Skeletal muscle tissue (tissue), 3 donors: ENCODE measurements at regions not wholly inside any gene's neighbourhood (a gene's known extent, or its start where the extent isn't known, plus 50 kb on each side); places are given as distances from the start of the nearest gene placed in this dataset.

Source experiments
- H3K27ac ChIP-seq: one replicate; pipeline ENCODE4 v1.7.0; 2013; ENCODE audit warnings: mild to moderate bottlenecking, low read depth, low read length, inconsistent platforms
- H3K27me3 ChIP-seq, 3 donors: one replicate each; pipeline ENCODE4 v1.7.0; 2013; ENCODE audit warnings: low read length in 3 of 3; ENCODE audit not compliant: control insufficient read depth in 3 of 3, insufficient read depth in 3 of 3
- H3K36me3 ChIP-seq, 3 donors: one replicate each; pipeline ENCODE4 v1.7.0; 2013; ENCODE audit warnings: low read length in 3 of 3; ENCODE audit not compliant: control insufficient read depth in 3 of 3, insufficient read depth in 3 of 3
- H3K4me1 ChIP-seq, 3 donors: one replicate each; pipeline ENCODE4 v1.7.0; 2013; ENCODE audit warnings: low read length in 3 of 3, mild to moderate bottlenecking in 3 of 3; ENCODE audit not compliant: control insufficient read depth in 3 of 3, insufficient read depth in 3 of 3
- H3K4me3 ChIP-seq, 3 donors: one replicate each; pipeline ENCODE4 v1.7.0; 2013; ENCODE audit warnings: low read length in 3 of 3
- H3K9ac ChIP-seq, 3 donors: one replicate each; pipeline ENCODE4 v1.7.0; 2013; ENCODE audit warnings: low read length in 3 of 3, mild to moderate bottlenecking in 3 of 3, moderate library complexity in 2 of 3, low read depth in 1 of 3
- H3K9me3 ChIP-seq, 3 donors: one replicate each; pipeline ENCODE4 v1.7.0; 2013; ENCODE audit warnings: low read length in 3 of 3; ENCODE audit not compliant: control insufficient read depth in 3 of 3
- donor health status: Osteomylitis.

DNA sequence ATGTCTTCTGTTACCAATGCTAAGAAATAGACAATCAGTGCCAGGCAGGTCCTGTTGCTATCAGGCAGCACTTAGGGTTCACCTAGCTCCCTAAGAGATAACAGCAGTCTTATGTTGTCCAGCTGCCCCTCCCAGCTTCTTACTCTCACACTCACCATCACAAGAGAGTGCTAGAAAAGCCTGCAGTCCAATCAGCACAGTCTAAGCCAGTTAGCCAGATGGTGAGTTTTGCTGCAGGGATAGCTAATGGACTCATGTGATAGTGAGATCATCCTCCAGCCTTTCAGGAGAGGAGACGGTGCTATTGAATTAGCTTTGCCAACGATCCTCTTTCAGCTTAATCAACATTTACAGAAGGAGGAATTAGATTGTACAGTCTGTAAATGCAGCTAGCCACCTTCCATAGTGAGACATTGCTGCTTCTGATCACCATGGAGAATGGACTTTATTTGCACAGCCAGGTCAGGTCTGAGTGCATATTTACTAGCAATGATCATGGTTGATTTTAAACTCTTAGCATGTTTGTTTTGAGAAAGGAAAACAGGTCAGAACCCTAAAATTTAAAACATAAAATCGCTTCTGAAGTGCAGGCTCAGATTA lies 438.3 kb downstream of the CENPC start:
- no peaks in the 10 kb centered on the region for H3K9me3 ChIP-seq
- H3K9ac ChIP-seq, result no peak overlapping the region
- no peaks in the 10 kb centered on the region for H3K36me3 ChIP-seq
- H3K4me3 ChIP-seq, result no peak overlapping the region
- no peaks in the 10 kb centered on the region for H3K27me3 ChIP-seq
- no peaks in the 10 kb centered on the region for H3K4me1 ChIP-seq
- no peak overlapping the region for H3K27ac ChIP-seq

DNA sequence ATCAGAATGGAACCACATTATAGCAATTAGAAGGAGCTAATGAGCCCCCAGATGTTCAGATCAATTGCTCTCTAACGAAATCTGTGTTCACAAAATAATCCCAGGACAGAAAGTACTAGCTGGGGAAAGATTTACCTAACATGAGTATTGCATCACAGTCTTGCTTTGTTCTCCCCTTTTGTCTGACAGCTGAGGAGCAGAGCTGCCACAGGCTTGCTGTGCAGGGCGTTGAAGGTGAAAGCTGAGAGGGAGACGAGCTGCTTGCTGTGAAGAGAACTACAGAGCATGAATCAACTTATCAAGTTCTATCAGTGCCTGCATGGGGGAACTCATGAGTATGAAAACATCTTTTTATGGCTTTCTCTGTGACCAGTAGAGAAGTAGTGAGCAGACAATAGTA lies 441.2 kb downstream of the CENPC start:
- Histone ChIP-seq H3K27ac (no peak overlapping the region), H3K9ac (no peak overlapping the region), H3K9me3 (no peaks in the 10 kb centered on the region), H3K36me3 (no peaks in the 10 kb centered on the region), H3K4me1 (no peaks in the 10 kb centered on the region), H3K4me3 (no peak overlapping the region), H3K27me3 (no peaks in the 10 kb centered on the region)

DNA sequence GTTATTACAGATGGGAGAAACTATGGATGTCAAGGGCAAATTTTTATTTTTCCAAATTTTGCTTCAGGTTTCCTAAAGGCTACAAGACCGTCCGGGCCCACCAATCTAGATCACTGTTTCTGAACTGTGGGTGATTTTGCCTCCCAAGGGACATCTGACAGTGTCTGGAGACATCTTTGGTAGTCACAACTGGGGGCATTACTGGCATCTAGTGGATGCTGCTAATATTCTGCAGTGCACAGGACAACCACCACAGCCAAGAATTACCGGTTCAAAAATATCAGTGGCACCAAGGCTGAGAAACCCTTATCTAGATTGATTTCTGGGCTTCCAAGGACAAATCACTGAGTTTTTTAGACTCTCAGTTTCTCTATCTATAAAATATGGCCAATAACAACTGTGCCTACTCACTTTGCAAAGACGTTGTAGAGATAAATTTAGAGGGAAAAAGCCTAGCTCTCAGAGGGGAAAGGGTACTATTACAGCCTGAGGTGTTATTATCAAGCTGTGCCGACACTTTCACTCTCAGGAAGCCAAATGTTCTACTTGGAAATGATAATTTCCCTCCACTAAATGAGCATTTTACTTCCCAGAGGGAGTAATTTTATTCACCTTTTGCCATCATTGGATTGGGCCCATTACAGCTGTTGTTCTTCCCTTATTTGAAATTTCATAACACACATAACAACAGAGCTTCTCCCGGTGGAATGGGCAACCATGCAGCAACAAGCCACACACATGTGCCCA lies 442.1 kb downstream of the CENPC start:
- Histone ChIP-seq H3K27me3 (no peaks in the 10 kb centered on the region), H3K27ac (no peak overlapping the region), H3K9ac (no peak overlapping the region), H3K4me1 (no peaks in the 10 kb centered on the region), H3K36me3 (no peaks in the 10 kb centered on the region), H3K9me3 (no peaks in the 10 kb centered on the region), H3K4me3 (no peak overlapping the region)

GRCh38 chr4:67101612-67102011 lies 443.7 kb downstream of the CENPC start:
- no peaks in the 10 kb centered on the region for H3K27me3 ChIP-seq
- H3K4me1 ChIP-seq, result no peaks in the 10 kb centered on the region
- H3K27ac ChIP-seq, result no peak overlapping the region
- H3K9me3 ChIP-seq, result no peaks in the 10 kb centered on the region
- H3K9ac ChIP-seq, result no peak overlapping the region
- H3K36me3 ChIP-seq, result no peaks in the 10 kb centered on the region
- H3K4me3 ChIP-seq, result no peak overlapping the region

DNA sequence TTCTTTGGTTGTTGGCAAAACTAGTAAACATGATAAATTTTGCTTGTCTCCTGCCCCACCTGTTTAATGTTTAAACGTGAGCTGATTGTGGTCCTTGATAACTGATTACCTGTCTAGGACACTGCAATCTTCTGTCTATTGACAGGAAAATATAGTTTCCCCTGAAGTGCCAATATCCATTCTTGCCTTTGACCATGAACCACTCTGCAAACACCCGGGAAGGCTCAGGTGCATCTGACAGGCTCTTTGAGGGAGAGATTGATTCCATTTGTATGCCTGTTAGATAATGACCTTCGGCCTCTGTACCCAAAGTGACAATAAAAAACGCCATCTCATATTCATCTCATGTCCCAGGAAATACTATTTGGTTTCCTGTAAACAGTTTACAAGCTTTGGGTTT lies 453.0 kb downstream of the CENPC start:
- no peak overlapping the region for H3K4me3 ChIP-seq
- no peak overlapping the region for H3K9ac ChIP-seq
- H3K27me3 ChIP-seq, result no peaks in the 10 kb centered on the region
- H3K36me3 ChIP-seq, result no peaks in the 10 kb centered on the region
- H3K27ac ChIP-seq, result no peak overlapping the region
- no peaks in the 10 kb centered on the region for H3K9me3 ChIP-seq
- no peaks in the 10 kb centered on the region for H3K4me1 ChIP-seq

- Histone ChIP-seq H3K9me3 (no peaks in the 10 kb centered on the region), H3K4me3 (no peak overlapping the region), H3K4me1 (no peaks in the 10 kb centered on the region), H3K36me3 (no peaks in the 10 kb centered on the region), H3K27me3 (no peaks in the 10 kb centered on the region), H3K9ac (no peak overlapping the region), H3K27ac (no peak overlapping the region)
These were observed 453.6 kb downstream of the CENPC start for GRCh38 chr4:67091673-67092072.

DNA sequence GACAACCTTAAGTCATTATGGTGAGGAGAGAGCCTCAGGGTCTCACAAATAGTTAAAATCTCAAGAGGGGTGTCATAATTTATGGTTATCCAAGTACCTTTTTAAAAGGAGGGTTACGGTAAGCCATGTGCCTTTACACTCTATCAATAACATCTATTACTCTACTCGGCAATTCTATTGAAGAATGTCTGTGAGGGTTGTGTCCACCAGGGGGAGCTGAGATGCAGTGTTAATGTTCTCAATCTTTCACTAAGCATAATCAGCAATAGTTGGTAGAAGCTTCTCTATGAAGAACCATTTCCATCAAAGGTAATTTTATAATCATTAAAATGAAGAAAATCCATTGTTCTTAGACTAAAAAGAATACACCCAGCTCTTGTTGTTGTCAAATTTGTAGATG lies 457.4 kb downstream of the CENPC start:
- H3K9ac ChIP-seq, result no peak overlapping the region
- H3K36me3 ChIP-seq, result no peaks in the 10 kb centered on the region
- H3K4me1 ChIP-seq, result no peaks in the 10 kb centered on the region
- no peaks in the 10 kb centered on the region for H3K27me3 ChIP-seq
- no peak overlapping the region for H3K4me3 ChIP-seq
- no peaks in the 10 kb centered on the region for H3K9me3 ChIP-seq
- no peak overlapping the region for H3K27ac ChIP-seq

- Histone ChIP-seq H3K36me3 (no peaks in the 10 kb centered on the region), H3K9me3 (no peaks in the 10 kb centered on the region), H3K4me3 (no peak overlapping the region), H3K27me3 (no peaks in the 10 kb centered on the region), H3K27ac (no peak overlapping the region), H3K4me1 (no peaks in the 10 kb centered on the region), H3K9ac (no peak overlapping the region)
These were observed 460.5 kb downstream of the CENPC start for GRCh38 chr4:67084783-67085182.

- H3K27me3 ChIP-seq, result no peaks in the 10 kb centered on the region
- no peak overlapping the region for H3K4me3 ChIP-seq
- no peaks in the 10 kb centered on the region for H3K4me1 ChIP-seq
- H3K27ac ChIP-seq, result no peak overlapping the region
- H3K9ac ChIP-seq, result no peak overlapping the region
- H3K36me3 ChIP-seq, result no peaks in the 10 kb centered on the region
- H3K9me3 ChIP-seq, result no peaks in the 10 kb centered on the region
These were observed 461.8 kb downstream of the CENPC start for GRCh38 chr4:67083496-67083895.

GRCh38 chr4:67082746-67083145 lies 462.6 kb downstream of the CENPC start:
- Histone ChIP-seq H3K9me3 (no peaks in the 10 kb centered on the region), H3K4me1 (no peaks in the 10 kb centered on the region), H3K27me3 (no peaks in the 10 kb centered on the region), H3K4me3 (no peak overlapping the region), H3K27ac (no peak overlapping the region), H3K36me3 (no peaks in the 10 kb centered on the region), H3K9ac (no peak overlapping the region)
